ENCODE measurements at regions not wholly inside any gene's neighbourhood (a gene's known extent, or its start where the extent isn't known, plus 50 kb on each side); places are given as distances from the start of the nearest gene placed in this dataset.

DNA sequence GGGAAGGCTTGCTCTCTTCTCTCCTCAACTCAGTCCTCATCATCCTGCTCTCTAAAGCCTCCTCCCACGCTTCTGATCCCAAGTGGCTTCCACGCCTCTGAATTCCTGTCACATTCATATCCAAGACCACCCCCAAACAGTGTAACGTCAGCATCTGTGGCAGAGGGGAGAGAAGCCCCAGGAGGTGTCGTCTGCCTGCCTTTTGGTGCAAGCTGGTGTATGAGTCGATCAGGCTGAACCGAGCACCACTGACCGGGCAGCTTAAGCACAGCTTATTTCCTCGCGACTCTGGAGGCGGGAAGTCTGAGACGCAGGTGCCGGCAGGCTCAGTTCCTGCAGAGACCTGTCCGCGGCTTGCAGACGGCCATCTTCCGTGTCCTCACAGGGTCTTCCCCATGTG lies 123.8 kb upstream of the RAB4A start (continued):
- no peak for TF ChIP-seq ZNF569 (CRISPR knock-in tag; IDR thresholded peaks at IDR 0.05; ENCODE audit: borderline replicate concordance)
- TF ChIP-seq, protein P1, sequence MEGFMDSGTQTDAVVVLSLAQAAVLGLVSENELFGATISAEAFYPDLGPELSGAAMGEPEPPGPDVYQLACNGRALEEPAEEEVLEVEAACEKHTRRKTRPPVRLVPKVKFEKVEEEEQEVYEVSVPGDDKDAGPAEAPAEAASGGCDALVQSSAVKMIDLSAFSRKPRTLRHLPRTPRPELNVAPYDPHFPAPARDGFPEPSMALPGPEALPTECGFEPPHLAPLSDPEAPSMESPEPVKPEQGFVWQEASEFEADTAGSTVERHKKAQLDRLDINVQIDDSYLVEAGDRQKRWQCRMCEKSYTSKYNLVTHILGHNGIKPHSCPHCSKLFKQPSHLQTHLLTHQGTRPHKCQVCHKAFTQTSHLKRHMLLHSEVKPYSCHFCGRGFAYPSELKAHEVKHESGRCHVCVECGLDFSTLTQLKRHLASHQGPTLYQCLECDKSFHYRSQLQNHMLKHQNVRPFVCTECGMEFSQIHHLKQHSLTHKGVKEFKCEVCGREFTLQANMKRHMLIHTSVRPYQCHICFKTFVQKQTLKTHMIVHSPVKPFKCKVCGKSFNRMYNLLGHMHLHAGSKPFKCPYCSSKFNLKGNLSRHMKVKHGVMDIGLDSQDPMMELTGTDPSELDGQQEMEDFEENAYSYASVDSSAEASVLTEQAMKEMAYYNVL (CRISPR knock-in tag; IDR thresholded peaks at IDR 0.05; ENCODE audit: borderline replicate concordance) = no peak
- TF ChIP-seq ISX (CRISPR knock-in tag; conservative IDR thresholded peaks at IDR 0.05) = no peak
- TF ChIP-seq MTA1 (CRISPR knock-in tag; IDR thresholded peaks at IDR 0.05; ENCODE audit: borderline replicate concordance) = 0 out of 2 replicates have a peak, but pooled peaks have one; percentile 43
- no peak for TF ChIP-seq GFI1 (CRISPR knock-in tag; IDR thresholded peaks at IDR 0.05; ENCODE audit: borderline replicate concordance)
- TF ChIP-seq ZBTB2 (CRISPR knock-in tag; IDR thresholded peaks at IDR 0.05; ENCODE audit: low read depth) = no peak
- TF ChIP-seq ZNF7 (CRISPR knock-in tag; IDR thresholded peaks at IDR 0.05) = no peak
- TF ChIP-seq, protein P2, sequence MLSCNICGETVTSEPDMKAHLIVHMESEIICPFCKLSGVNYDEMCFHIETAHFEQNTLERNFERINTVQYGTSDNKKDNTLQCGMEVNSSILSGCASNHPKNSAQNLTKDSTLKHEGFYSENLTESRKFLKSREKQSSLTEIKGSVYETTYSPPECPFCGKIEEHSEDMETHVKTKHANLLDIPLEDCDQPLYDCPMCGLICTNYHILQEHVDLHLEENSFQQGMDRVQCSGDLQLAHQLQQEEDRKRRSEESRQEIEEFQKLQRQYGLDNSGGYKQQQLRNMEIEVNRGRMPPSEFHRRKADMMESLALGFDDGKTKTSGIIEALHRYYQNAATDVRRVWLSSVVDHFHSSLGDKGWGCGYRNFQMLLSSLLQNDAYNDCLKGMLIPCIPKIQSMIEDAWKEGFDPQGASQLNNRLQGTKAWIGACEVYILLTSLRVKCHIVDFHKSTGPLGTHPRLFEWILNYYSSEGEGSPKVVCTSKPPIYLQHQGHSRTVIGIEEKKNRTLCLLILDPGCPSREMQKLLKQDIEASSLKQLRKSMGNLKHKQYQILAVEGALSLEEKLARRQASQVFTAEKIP (CRISPR knock-in tag; IDR thresholded peaks at IDR 0.05; ENCODE audit: borderline replicate concordance) = no peak
- no peak for TF ChIP-seq PREB (CRISPR knock-in tag; IDR thresholded peaks at IDR 0.05)
- TF ChIP-seq, protein P3, sequence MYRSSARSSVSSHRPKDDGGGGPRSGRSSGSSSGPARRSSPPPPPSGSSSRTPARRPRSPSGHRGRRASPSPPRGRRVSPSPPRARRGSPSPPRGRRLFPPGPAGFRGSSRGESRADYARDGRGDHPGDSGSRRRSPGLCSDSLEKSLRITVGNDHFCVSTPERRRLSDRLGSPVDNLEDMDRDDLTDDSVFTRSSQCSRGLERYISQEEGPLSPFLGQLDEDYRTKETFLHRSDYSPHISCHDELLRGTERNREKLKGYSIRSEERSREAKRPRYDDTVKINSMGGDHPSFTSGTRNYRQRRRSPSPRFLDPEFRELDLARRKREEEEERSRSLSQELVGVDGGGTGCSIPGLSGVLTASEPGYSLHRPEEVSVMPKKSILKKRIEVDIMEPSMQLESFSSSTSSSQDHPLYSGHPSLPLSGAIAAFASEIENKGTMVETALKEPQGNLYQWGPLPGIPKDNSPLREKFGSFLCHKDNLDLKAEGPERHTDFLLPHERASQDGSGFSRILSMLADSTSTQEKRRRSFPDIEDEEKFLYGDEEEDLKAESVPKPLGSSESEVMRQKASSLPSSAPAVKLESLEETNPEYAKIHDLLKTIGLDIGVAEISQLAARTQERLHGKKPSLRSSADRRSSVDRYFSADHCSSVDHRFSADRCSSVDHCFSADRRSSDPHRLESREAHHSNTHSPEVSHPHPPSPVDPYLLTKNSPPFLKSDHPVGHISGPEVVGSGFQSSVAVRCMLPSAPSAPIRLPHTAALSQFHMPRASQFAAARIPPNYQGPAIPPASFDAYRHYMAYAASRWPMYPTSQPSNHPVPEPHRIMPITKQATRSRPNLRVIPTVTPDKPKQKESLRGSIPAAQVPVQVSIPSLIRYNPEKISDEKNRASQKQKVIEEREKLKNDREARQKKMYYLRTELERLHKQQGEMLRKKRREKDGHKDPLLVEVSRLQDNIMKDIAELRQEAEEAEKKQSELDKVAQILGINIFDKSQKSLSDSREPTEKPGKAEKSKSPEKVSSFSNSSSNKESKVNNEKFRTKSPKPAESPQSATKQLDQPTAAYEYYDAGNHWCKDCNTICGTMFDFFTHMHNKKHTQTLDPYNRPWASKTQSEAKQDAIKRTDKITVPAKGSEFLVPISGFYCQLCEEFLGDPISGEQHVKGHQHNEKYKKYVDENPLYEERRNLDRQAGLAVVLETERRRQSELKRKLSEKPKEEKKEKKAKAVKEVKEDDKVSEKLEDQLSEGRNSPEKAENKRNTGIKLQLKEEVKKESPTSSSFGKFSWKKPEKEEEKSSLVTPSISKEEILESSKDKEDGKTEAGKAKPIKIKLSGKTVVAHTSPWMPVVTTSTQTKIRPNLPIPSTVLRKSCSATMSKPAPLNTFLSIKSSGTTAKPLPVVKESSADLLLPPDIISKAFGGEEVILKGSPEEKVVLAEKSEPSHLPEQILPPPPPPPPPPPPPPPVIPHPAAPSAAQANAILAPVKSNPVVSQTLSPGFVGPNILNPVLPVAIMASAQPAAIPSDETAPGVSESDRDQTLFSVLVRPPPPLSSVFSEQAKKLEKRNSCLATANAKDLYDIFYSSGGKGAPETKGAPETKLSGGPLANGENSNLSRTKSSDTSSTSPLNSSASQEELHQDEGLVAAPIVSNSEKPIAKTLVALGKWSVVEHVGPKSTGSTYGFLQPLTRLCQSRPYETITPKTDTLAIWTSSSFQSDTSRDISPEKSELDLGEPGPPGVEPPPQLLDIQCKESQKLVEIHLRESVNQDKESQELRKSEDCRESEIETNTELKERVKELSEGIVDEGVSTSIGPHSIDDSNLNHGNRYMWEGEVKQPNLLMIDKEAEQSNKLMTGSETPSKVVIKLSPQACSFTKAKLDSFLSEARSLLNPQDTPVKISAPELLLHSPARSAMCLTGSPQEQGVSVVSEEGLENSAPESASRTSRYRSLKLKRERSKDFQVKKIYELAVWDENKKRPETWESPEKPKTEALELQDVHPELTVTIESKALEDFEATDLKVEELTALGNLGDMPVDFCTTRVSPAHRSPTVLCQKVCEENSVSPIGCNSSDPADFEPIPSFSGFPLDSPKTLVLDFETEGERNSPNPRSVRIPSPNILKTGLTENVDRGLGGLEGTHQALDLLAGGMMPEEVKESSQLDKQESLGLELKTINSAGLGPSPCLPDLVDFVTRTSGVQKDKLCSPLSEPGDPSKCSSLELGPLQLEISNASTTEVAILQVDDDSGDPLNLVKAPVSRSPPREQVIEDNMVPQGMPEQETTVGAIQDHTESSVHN (CRISPR knock-in tag; IDR thresholded peaks at IDR 0.05) = 0 out of 2 replicates have a peak, but pooled peaks have one; percentile 23
- TF ChIP-seq ZNF362 (CRISPR knock-in tag; IDR thresholded peaks at IDR 0.05; ENCODE audit: borderline replicate concordance) = no peak
- no peak for TF ChIP-seq ZNF766 (CRISPR knock-in tag; IDR thresholded peaks at IDR 0.05; ENCODE audit: borderline replicate concordance)
- TF ChIP-seq ZNF3 (CRISPR knock-in tag; IDR thresholded peaks at IDR 0.05) = no peak

Measured in HepG2 (cell line).